HG03175 (cell line): ENCODE measurements at regions not wholly inside any gene's neighbourhood (a gene's known extent, or its start where the extent isn't known, plus 50 kb on each side); places are given as distances from the start of the nearest gene placed in this dataset.

Experiments
- ATAC-seq: cut with Tn5 transposase; IDR thresholded peaks from one replicate; pipeline ENCODE4 v1.9.1; 2021; ENCODE audit warnings: mild to moderate bottlenecking, moderate library complexity; ENCODE audit not compliant: unreplicated experiment

GRCh38 chrX:138775517-138775916 is 64.0 kb upstream of the FGF13 start:
- ATAC-seq = no peak

DNA sequence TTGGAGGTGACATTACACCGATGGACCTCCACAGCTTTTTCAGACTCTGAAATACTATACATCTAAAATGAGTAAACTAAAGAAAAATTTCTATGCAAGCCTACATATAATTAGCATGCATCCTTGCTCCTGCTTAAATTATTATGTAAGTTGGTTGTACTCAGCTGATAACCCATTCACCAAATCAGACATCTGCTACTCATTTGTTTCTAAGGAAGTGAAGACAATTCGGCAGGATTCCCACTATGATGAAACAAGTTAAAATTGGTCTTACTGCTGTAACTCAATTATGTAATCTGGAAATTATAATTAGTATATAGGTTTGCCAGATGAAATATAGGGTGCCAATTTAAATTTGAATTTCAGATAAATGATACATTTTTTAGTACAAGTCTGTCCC is 59.5 kb upstream of the FGF13 start:
- no peak for ATAC-seq

DNA sequence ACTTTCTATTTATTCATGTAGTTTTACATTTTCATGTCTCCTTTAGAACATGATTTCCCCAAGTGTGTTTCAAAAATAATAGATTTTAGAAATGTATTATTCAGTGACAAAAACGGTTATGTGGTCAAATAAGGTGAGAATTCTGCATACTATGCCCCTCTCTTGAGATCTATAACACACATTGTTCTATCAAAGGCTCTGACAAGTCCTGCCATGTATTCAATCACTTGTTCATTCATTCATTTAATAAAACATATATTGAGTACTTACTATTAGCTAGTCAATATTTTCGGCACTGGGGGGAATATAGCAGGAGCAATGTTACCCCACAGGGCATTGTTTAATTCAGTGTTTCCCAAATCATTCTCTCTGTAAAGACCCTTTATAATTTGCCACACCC is 58.4 kb upstream of the FGF13 start:
- no peak for ATAC-seq

- no peak for ATAC-seq
Measured at GRCh38 chrX:138765051-138765450, 53.5 kb upstream of the FGF13 start.

DNA sequence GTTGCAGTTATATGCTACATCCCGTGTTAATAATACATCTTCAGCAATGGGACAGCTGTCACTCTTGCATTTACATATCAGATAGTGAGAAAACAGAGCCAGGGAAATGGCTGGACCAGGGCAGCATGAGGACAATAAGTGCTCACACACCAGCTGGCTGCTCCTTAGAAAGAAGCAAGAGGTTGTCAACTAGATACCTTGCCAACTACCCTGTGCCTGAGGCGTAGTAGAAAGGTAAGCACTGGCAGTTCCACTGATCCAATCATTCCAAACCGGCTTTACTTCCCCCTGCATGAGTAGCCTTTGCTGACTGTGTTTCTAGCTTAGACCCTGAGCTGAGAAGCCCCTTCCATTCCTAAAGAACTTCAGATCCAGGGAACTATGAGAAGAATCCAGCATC is 52.2 kb upstream of the FGF13 start:
- no peak for ATAC-seq

GRCh38 chrX:138761380-138761779 is 49.9 kb upstream of the FGF13 start:
- ATAC-seq = no peak
